Smooth muscle cell (in vitro differentiated cells): ENCODE measurements at regions not wholly inside any gene's neighbourhood (a gene's known extent, or its start where the extent isn't known, plus 50 kb on each side); places are given as distances from the start of the nearest gene placed in this dataset.

Source experiments
- DNase-seq: peaks from one replicate; lab custom pipeline; 2025; ENCODE audit not compliant: unreplicated experiment; lab: John Stamatoyannopoulos, UW
- H2AFZ ChIP-seq: fragments of 200-600 bp; sonication (generic); 2 replicates; pipeline ENCODE4 v1.6.0; 2016; ENCODE audit warnings: antibody characterized with exemption, low read depth, mild to moderate bottlenecking
- H3F3A ChIP-seq: fragments of 200-600 bp; sonication (generic); 2 replicates; pipeline ENCODE4 v1.6.0; 2017; ENCODE audit warnings: antibody characterized with exemption, low read depth
- H3K27ac ChIP-seq: fragments of 200-600 bp; sonication (generic); 2 replicates; pipeline ENCODE4 v1.5.1; 2016; ENCODE audit warnings: low read depth, mild to moderate bottlenecking
- H3K27me3 ChIP-seq: fragments of 200-600 bp; sonication (generic); 2 replicates; pipeline ENCODE4 v1.6.1; 2016; ENCODE audit warnings: low read depth, mild to moderate bottlenecking
- H3K36me3 ChIP-seq: fragments of 200-600 bp; sonication (generic); 2 replicates; pipeline ENCODE4 v1.5.1; 2016; ENCODE audit warnings: low read depth
- H3K4me1 ChIP-seq: fragments of 200-600 bp; sonication (generic); 2 replicates; pipeline ENCODE4 v1.5.1; 2016; ENCODE audit warnings: low read depth
- H3K4me2 ChIP-seq: fragments of 200-600 bp; sonication (generic); 2 replicates; pipeline ENCODE4 v1.6.0; 2016; ENCODE audit warnings: mild to moderate bottlenecking
- H3K4me3 ChIP-seq: fragments of 200-600 bp; sonication (generic); 2 replicates; pipeline ENCODE4 v1.5.1; 2016; ENCODE audit warnings: mild to moderate bottlenecking
- H3K79me2 ChIP-seq: fragments of 200-600 bp; sonication (generic); 2 replicates; pipeline ENCODE4 v1.6.0; 2016; ENCODE audit warnings: low read depth, mild to moderate bottlenecking
- H3K9ac ChIP-seq: fragments of 200-600 bp; sonication (generic); 2 replicates; pipeline ENCODE4 v1.6.0; 2016; ENCODE audit warnings: low read depth
- H3K9me3 ChIP-seq: fragments of 200-600 bp; sonication (generic); replicated peaks from 2 replicates; pipeline ENCODE4 v1.5.1; 2016; ENCODE audit warnings: low read depth
- H4K20me1 ChIP-seq: fragments of 200-600 bp; sonication (generic); 2 replicates; pipeline ENCODE4 v1.6.0; 2016; ENCODE audit warnings: low read depth
- CTCF ChIP-seq: fragments of 200-600 bp; sonication (generic); IDR thresholded peaks from 2 replicates; pipeline ENCODE4 v1.5.1; 2017; ENCODE audit warnings: borderline replicate concordance, mild to moderate bottlenecking, antibody characterized with exemption; ENCODE audit not compliant: insufficient read depth, poor library complexity, severe bottlenecking
- WGBS: methylation state at CpG from one replicate; pipeline ENCODE4 v1.1.7; 2016; ENCODE audit warnings: low lambda C conversion rate; 5-methylcytosine and 5-hydroxymethylcytosine counted together

DNA sequence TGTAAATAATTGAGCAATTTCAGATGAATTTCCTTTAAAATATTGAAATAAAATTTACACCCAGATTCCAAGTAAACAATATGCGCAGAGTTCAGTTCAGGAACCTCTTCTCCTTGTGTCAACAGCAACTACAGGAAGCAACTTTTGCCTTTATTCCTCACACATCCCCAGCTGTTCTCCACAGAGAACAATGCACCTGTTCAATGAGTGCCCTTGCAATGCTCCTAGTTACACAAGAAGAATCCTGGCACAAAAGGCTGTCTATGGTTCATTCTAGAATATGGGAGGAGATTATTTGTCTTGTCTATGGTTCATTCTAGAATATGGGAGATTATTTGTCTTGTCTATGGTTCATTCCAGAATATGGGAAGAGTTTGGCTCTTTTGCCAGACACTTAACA is 454.9 kb downstream of the BTBD3 start:
- TF ChIP-seq CTCF = no peak
- Histone ChIP-seq H3K27ac (no peak overlapping the region), H3F3A (no peaks in the 10 kb centered on the region), H3K9ac (no peak overlapping the region), H3K4me3 (no peak overlapping the region), H4K20me1 (no peaks in the 10 kb centered on the region), H3K4me2 (no peak overlapping the region), H3K36me3 (no peaks in the 10 kb centered on the region), H3K4me1 (no peaks in the 10 kb centered on the region), H2AFZ (no peak overlapping the region), H3K9me3 (no peaks in the 10 kb centered on the region), H3K79me2 (no peaks in the 10 kb centered on the region), H3K27me3 (no peaks in the 10 kb centered on the region)
- 95% methylated on average over 1 of the region's 1 CpG for WGBS
- no peak for DNase-seq

DNA sequence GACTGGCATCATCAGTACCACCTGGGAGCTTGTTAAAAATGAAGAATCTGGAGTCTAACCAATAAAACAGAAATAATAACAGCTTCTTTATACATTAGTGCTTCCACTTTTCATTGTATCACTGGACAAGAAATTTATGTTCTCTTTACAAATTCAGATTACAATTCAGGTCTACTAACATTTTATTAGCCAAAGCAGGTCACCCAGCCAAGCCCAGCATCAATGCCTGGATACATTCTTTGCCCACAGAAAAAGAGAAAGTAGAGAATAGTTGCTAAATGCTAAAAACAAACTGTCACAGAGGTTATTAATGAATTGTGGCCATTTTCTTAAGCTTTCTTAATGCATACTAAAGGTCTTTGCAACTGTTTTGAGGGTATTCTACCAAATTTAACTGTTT is 458.3 kb downstream of the BTBD3 start:
- no peak for DNase-seq
- TF ChIP-seq CTCF = no peak
- peak overlapping the region; percentile 64 for H3K27ac ChIP-seq
- H3K4me3 ChIP-seq = no peak overlapping the region
- peak overlapping the region; percentile 45 for H3K4me2 ChIP-seq
- H4K20me1 ChIP-seq = no peaks in the 10 kb centered on the region
- H2AFZ ChIP-seq = peak overlapping the region; percentile 19
- no peaks in the 10 kb centered on the region for H3K27me3 ChIP-seq
- H3K9me3 ChIP-seq = no peaks in the 10 kb centered on the region
- no peak overlapping the region for H3K9ac ChIP-seq
- no peaks in the 10 kb centered on the region for H3K79me2 ChIP-seq
- H3F3A ChIP-seq = peaks cover 2% of the 10 kb centered on the region
- H3K4me1 ChIP-seq = peaks cover 5% of the 10 kb centered on the region
- no peaks in the 10 kb centered on the region for H3K36me3 ChIP-seq

DNA sequence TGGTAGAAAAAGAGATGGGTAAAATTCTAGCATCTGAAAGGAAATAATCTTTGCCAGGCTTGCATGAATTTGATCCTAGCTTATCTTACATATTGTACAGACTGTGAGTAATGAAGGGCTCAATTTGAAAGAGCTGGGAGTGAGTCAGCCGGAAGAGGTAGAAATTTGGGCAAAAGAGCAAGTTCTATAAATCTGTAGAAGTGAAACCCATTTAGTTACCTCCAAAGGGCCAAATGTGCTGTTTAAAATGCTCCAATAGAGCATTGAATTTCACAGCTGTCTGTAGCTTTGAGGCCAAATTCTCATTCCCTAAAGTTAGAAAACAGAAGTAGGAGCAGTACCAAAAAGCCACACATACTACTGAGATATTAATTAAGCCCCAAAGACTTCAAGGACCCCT is 466.1 kb downstream of the BTBD3 start:
- H3K27ac ChIP-seq = peak overlapping the region; percentile 69
- TF ChIP-seq CTCF = no peak
- H3K79me2 ChIP-seq = no peaks in the 10 kb centered on the region
- no peak overlapping the region for H3K4me3 ChIP-seq
- WGBS = 41% methylated on average over 1 of the region's 1 CpG
- H3F3A ChIP-seq = peaks cover 18% of the 10 kb centered on the region
- H3K4me1 ChIP-seq = no peaks in the 10 kb centered on the region
- no peak overlapping the region for H3K9ac ChIP-seq
- peak overlapping the region; percentile 1 for H2AFZ ChIP-seq
- H3K9me3 ChIP-seq = no peaks in the 10 kb centered on the region
- no peaks in the 10 kb centered on the region for H4K20me1 ChIP-seq
- no peaks in the 10 kb centered on the region for H3K36me3 ChIP-seq
- no peak for DNase-seq
- peak overlapping the region; percentile 14 for H3K4me2 ChIP-seq
- no peaks in the 10 kb centered on the region for H3K27me3 ChIP-seq

- WGBS = 85% methylated on average over 3 of the region's 3 CpGs
- H2AFZ ChIP-seq = peak overlapping the region; percentile 0
- no peaks in the 10 kb centered on the region for H3K4me1 ChIP-seq
- no peak overlapping the region for H3K9ac ChIP-seq
- no peak for DNase-seq
- no peaks in the 10 kb centered on the region for H3K79me2 ChIP-seq
- no peaks in the 10 kb centered on the region for H3K9me3 ChIP-seq
- H3F3A ChIP-seq = peaks cover 18% of the 10 kb centered on the region
- TF ChIP-seq CTCF = no peak
- no peak overlapping the region for H3K27ac ChIP-seq
- no peak overlapping the region for H3K4me2 ChIP-seq
- H4K20me1 ChIP-seq = no peaks in the 10 kb centered on the region
- H3K36me3 ChIP-seq = no peaks in the 10 kb centered on the region
- no peak overlapping the region for H3K4me3 ChIP-seq
- H3K27me3 ChIP-seq = no peaks in the 10 kb centered on the region
These were observed 469.1 kb downstream of the BTBD3 start for GRCh38 chr20:12386821-12387220.
